HepG2 (cell line): ENCODE measurements at regions not wholly inside any gene's neighbourhood (a gene's known extent, or its start where the extent isn't known, plus 50 kb on each side); places are given as distances from the start of the nearest gene placed in this dataset.

ENCODE experiments used
- ATAC-seq: fragments of 200-7000 bp; cut with Tn5 transposase; 3 replicates; pipeline ENCODE4 v1.9.1; 2020; ENCODE audit warnings: mild to moderate bottlenecking, moderate library complexity
- BruUV-seq: library from RNA; stranded (reverse); fragments of 400-500 nt; replicated peaks from 2 replicates; lab custom pipeline; 2021; lab: Mats Ljungman, UMichigan
- CTCF ChIA-PET: fragments of 300-600 bp; formaldehyde crosslinking; extraction: SDS; loops from one replicate; lab custom pipeline; 2021; ENCODE audit warnings: low total read pairs, inconsistent platforms, low intra/inter-chr PET ratio; lab: Yijun Ruan, JAX
- POLR2A ChIA-PET: fragments of 350-600 bp; sonication (Branson Sonifier 250); formaldehyde crosslinking; loops from one replicate; lab custom pipeline; 2020; ENCODE audit warnings: antibody characterized with exemption, inconsistent platforms; lab: Yijun Ruan, JAX
- DNase-seq: peaks from one replicate; pipeline ENCODE4 v3.0.0-alpha.2; 2015; ENCODE audit warnings: low spot score
- FAIRE-seq: peaks from 3 replicates; lab custom pipeline; 2011; peaks lifted over from hg19 to GRCh38; lab: Jason Lieb, UNC
- H2AFZ ChIP-seq: one replicate; pipeline ENCODE4 v1.6.1; 2011; ENCODE audit warnings: low read length, inconsistent platforms
- H3K27ac ChIP-seq: fragments of 300-600 bp; 3 replicates; pipeline ENCODE4 v1.8.0; 2011; ENCODE audit warnings: mixed run types, mild to moderate bottlenecking, mixed read lengths, low read length, inconsistent platforms; ENCODE audit not compliant: insufficient read depth; ENCODE audit errors: extremely low read length
- H3K27me3 ChIP-seq, 2 experiments: fragments of 200-600 bp in 1 of 2; 2 replicates in 1 of 2; 3 replicates in 1 of 2; pipeline versions ENCODE4 v1.6.0 to v1.8.0; 2011; ENCODE audit warnings: low read length in 2 of 2, mild to moderate bottlenecking in 2 of 2, moderate library complexity in 2 of 2, inconsistent platforms in 1 of 2; ENCODE audit not compliant: insufficient read depth in 2 of 2, control insufficient read depth in 1 of 2
- H3K36me3 ChIP-seq, 2 experiments: fragments of 200-600 bp in 1 of 2; replicated peaks in 1 of 2; 2 replicates in 1 of 2; 3 replicates in 1 of 2; pipeline versions ENCODE4 v1.5.1 to v1.8.0; 2011; ENCODE audit warnings: low read length in 2 of 2, inconsistent platforms in 1 of 2; ENCODE audit not compliant: insufficient read depth in 2 of 2, control insufficient read depth in 1 of 2
- H3K4me1 ChIP-seq: 2 replicates; pipeline ENCODE4 v1.5.1; 2012; ENCODE audit warnings: low read length, inconsistent platforms; ENCODE audit not compliant: insufficient read depth
- H3K4me2 ChIP-seq: 2 replicates; pipeline ENCODE4 v1.6.0; 2011; ENCODE audit warnings: low read depth, low read length, inconsistent platforms
- H3K4me3 ChIP-seq, 3 experiments: fragments of 200-600 bp in 1 of 3; sonication (generic), shearing (Covaris generic) in 1 of 3; replicated peaks in 1 of 3; 2 replicates each; pipeline ENCODE4 v1.5.1; 2011 to 2016; ENCODE audit warnings: low read length in 3 of 3, inconsistent platforms in 2 of 3, low read depth in 2 of 3, mild to moderate bottlenecking in 2 of 3, control low read depth in 1 of 3, mixed read lengths in 1 of 3; ENCODE audit not compliant: insufficient read depth in 1 of 3
- H3K79me2 ChIP-seq: one replicate; pipeline ENCODE4 v1.6.1; 2011; ENCODE audit warnings: low read length, inconsistent platforms; ENCODE audit not compliant: insufficient read depth
- H3K9ac ChIP-seq: 2 replicates; pipeline ENCODE4 v1.6.0; 2011; ENCODE audit warnings: mild to moderate bottlenecking, low read depth, low read length, inconsistent platforms; ENCODE audit not compliant: insufficient read depth
- H3K9me3 ChIP-seq: 2 replicates; pipeline ENCODE4 v1.5.1; 2012; ENCODE audit warnings: mild to moderate bottlenecking, low read length
- H4K20me1 ChIP-seq: 2 replicates; pipeline ENCODE4 v1.6.0; 2011; ENCODE audit warnings: inconsistent platforms, mild to moderate bottlenecking, low read length, moderate library complexity; ENCODE audit not compliant: insufficient read depth
- AKAP8 ChIP-seq: sonication (generic); formaldehyde crosslinking; IDR thresholded peaks from 2 replicates; pipeline ENCODE4 v1.5.1; 2020; ENCODE audit warnings: mild to moderate bottlenecking, missing genetic modification reagents
- MIER3 ChIP-seq: IDR thresholded peaks from 2 replicates; pipeline ENCODE4 v1.6.1; 2016; ENCODE audit warnings: missing compliant biosample characterization, borderline replicate concordance
- MYNN ChIP-seq: sonication (generic); formaldehyde crosslinking; IDR thresholded peaks from 2 replicates; pipeline ENCODE4 v1.4.0; 2020; ENCODE audit warnings: mild to moderate bottlenecking, low read depth, missing genetic modification reagents
- SMARCE1 ChIP-seq: fragments of 450-650 bp; IDR thresholded peaks from 2 replicates; pipeline ENCODE4 v1.6.1; 2017; ENCODE audit warnings: borderline replicate concordance
- TOPORS ChIP-seq: sonication (generic); formaldehyde crosslinking; IDR thresholded peaks from 2 replicates; pipeline ENCODE4 v1.8.0; 2023; ENCODE audit warnings: mild to moderate bottlenecking, missing genetic modification reagents
- ZBTB20 ChIP-seq: sonication (generic); formaldehyde crosslinking; IDR thresholded peaks from 2 replicates; pipeline ENCODE4 v1.8.1; 2023; ENCODE audit warnings: missing genetic modification reagents, low read depth, mild to moderate bottlenecking, borderline replicate concordance
- ZNF563 ChIP-seq: sonication (generic); formaldehyde crosslinking; IDR thresholded peaks from 2 replicates; pipeline ENCODE4 v1.8.0; 2022; ENCODE audit warnings: mild to moderate bottlenecking, moderate library complexity, missing genetic modification reagents
- WGBS: methylation state at CpG from one replicate; pipeline ENCODE4 v1.1.6; 2017; ENCODE audit warnings: low lambda C conversion rate; 5-methylcytosine and 5-hydroxymethylcytosine counted together
- in situ Hi-C: cut with HindIII; loops from 2 replicates; pipeline ENCODE4 v1.10.0; 2017; ENCODE audit warnings: low pct_unique_long_range_greater_than_20kb; ENCODE audit not compliant: extremely low pct_ligation_motif_present
- intact Hi-C: fragments of 100-400 bp; cut with micrococcal nuclease; formaldehyde crosslinking; loops from one replicate; pipeline ENCODE4 v1.10.0; 2022; ENCODE audit not compliant: unreplicated experiment
- TF ChIP-seq, protein P1 (sequence below): sonication (generic); formaldehyde crosslinking; IDR thresholded peaks from 2 replicates; pipeline ENCODE4 v1.8.0; 2022; ENCODE audit warnings: missing genetic modification reagents, mild to moderate bottlenecking, moderate library complexity, borderline replicate concordance
- TF ChIP-seq, protein P2 (sequence below): sonication (generic); formaldehyde crosslinking; IDR thresholded peaks from 2 replicates; pipeline ENCODE4 v1.5.0; 2020; ENCODE audit warnings: mild to moderate bottlenecking, missing genetic modification reagents, moderate library complexity
- TF ChIP-seq, protein P3 (sequence below): sonication (generic); formaldehyde crosslinking; conservative IDR thresholded peaks from 2 replicates; pipeline ENCODE4 v1.4.0; 2020; ENCODE audit warnings: missing genetic modification reagents

DNA sequence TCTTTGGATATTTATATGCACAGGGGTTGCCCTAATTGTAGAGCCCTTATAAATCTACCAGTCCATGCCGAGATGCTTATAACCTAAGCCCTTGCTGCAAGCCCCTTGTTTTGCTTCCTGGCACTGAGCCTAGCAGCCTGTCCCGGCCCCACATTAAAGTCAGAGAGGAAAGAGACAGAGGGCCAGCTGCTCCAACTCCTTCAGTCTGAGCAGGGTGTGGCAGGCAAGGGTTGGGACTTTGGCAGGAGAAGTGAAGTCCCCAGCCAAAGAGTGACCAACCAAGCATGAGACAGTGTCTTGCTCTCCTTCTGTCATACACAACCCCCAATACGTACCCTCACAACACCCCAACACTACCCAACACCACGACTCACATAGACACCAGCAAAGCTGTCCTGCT is 54.7 kb upstream of the FZD7 start:
- Histone ChIP-seq H3K36me3 (no peaks in the 10 kb centered on the region), H3K9ac (no peak overlapping the region)
- DNase-seq, result no peak
- BruUV-seq, result no TSS peak
- TF ChIP-seq ZNF563 (CRISPR knock-in tag) (no peak), TOPORS (CRISPR knock-in tag) (no peak)
- TF ChIP-seq, protein P1, sequence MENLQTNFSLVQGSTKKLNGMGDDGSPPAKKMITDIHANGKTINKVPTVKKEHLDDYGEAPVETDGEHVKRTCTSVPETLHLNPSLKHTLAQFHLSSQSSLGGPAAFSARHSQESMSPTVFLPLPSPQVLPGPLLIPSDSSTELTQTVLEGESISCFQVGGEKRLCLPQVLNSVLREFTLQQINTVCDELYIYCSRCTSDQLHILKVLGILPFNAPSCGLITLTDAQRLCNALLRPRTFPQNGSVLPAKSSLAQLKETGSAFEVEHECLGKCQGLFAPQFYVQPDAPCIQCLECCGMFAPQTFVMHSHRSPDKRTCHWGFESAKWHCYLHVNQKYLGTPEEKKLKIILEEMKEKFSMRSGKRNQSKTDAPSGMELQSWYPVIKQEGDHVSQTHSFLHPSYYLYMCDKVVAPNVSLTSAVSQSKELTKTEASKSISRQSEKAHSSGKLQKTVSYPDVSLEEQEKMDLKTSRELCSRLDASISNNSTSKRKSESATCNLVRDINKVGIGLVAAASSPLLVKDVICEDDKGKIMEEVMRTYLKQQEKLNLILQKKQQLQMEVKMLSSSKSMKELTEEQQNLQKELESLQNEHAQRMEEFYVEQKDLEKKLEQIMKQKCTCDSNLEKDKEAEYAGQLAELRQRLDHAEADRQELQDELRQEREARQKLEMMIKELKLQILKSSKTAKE, result no peak
- TF ChIP-seq, protein P2, sequence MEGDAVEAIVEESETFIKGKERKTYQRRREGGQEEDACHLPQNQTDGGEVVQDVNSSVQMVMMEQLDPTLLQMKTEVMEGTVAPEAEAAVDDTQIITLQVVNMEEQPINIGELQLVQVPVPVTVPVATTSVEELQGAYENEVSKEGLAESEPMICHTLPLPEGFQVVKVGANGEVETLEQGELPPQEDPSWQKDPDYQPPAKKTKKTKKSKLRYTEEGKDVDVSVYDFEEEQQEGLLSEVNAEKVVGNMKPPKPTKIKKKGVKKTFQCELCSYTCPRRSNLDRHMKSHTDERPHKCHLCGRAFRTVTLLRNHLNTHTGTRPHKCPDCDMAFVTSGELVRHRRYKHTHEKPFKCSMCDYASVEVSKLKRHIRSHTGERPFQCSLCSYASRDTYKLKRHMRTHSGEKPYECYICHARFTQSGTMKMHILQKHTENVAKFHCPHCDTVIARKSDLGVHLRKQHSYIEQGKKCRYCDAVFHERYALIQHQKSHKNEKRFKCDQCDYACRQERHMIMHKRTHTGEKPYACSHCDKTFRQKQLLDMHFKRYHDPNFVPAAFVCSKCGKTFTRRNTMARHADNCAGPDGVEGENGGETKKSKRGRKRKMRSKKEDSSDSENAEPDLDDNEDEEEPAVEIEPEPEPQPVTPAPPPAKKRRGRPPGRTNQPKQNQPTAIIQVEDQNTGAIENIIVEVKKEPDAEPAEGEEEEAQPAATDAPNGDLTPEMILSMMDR (CRISPR knock-in tag), result no peak
- TF ChIP-seq, all 625 proteins: peak for 0
- ATAC-seq (no peak), FAIRE-seq (no peak)
- Histone ChIP-seq H2AFZ (no peak overlapping the region), H3K4me3 (no peak overlapping the region), H3K27me3 (no peaks in the 10 kb centered on the region; a peak in 2 of 5 replicates), H3K4me1 (peaks cover 28% of the 10 kb centered on the region), H3K79me2 (no peaks in the 10 kb centered on the region), H3K4me2 (no peak overlapping the region), H4K20me1 (no peaks in the 10 kb centered on the region), H3K9me3 (no peaks in the 10 kb centered on the region), H3K27ac (no peak overlapping the region)
- intact Hi-C loops (no loop called here), in situ Hi-C loops (no loop called here)
- ChIA-PET POLR2A (no interaction called here), CTCF (no interaction called here)
- 39% methylated on average over 4 of the region's 4 CpGs for WGBS

DNA sequence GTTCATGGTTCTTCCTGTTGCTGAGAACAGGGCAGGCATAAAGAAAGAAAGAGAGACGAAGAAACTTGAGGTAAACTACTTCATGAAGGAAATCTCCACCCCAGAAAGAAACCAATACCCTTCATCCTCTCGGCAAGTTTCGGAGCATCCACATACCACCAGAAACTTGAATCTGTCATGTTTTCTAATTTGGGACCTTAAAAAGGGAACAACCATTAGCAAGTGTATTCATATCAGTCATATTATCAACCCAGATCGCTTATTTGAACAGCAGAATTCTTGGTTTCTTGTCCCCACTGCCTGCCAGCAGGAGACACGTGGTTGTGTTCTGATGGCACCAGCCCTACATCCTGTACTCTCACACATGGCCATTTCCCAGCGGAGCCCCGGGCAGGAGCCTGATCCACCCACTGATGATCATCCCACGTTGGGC is 53.2 kb upstream of the FZD7 start:
- Histone ChIP-seq H3K9me3 (no peaks in the 10 kb centered on the region), H3K9ac (no peak overlapping the region), H4K20me1 (no peaks in the 10 kb centered on the region), H2AFZ (no peak overlapping the region), H3K4me1 (peaks cover 28% of the 10 kb centered on the region), H3K79me2 (no peaks in the 10 kb centered on the region), H3K27me3 (no peaks in the 10 kb centered on the region; a peak in 2 of 5 replicates), H3K27ac (no peak overlapping the region), H3K36me3 (no peaks in the 10 kb centered on the region), H3K4me2 (no peak overlapping the region), H3K4me3 (no peak overlapping the region)
- intact Hi-C loops (no loop called here), in situ Hi-C loops (no loop called here)
- BruUV-seq, result no TSS peak
- ATAC-seq (no peak), FAIRE-seq (no peak), DNase-seq (no peak)
- 45% methylated on average over 8 of the region's 8 CpGs for WGBS
- POLR2A ChIA-PET, result no interaction called here
- CTCF ChIA-PET, result no interaction called here
- TF ChIP-seq, protein P3, sequence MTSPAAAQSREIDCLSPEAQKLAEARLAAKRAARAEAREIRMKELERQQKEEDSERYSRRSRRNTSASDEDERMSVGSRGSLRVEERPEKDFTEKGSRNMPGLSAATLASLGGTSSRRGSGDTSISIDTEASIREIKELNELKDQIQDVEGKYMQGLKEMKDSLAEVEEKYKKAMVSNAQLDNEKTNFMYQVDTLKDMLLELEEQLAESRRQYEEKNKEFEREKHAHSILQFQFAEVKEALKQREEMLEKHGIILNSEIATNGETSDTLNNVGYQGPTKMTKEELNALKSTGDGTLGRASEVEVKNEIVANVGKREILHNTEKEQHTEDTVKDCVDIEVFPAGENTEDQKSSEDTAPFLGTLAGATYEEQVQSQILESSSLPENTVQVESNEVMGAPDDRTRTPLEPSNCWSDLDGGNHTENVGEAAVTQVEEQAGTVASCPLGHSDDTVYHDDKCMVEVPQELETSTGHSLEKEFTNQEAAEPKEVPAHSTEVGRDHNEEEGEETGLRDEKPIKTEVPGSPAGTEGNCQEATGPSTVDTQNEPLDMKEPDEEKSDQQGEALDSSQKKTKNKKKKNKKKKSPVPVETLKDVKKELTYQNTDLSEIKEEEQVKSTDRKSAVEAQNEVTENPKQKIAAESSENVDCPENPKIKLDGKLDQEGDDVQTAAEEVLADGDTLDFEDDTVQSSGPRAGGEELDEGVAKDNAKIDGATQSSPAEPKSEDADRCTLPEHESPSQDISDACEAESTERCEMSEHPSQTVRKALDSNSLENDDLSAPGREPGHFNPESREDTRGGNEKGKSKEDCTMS (CRISPR knock-in tag), result no peak
- no peak for TF ChIP-seq SMARCE1
- no peak for TF ChIP-seq ZBTB20 (CRISPR knock-in tag)
- no peak for TF ChIP-seq MYNN (CRISPR knock-in tag)
- TF ChIP-seq AKAP8 (CRISPR knock-in tag), result no peak
- no peak for TF ChIP-seq MIER3 (CRISPR knock-in tag)
